GM23338 (cell line): ENCODE measurements at regions not wholly inside any gene's neighbourhood (a gene's known extent, or its start where the extent isn't known, plus 50 kb on each side); places are given as distances from the start of the nearest gene placed in this dataset.
A peak's percentile ranks its signal among the peaks of the same experiment; 100 is the strongest.

Experiments
- ATAC-seq: fragments of 200-7000 bp; cut with Tn5 transposase; 3 replicates; pipeline ENCODE4 v1.9.1; 2020
- DNase-seq: peaks from one replicate; pipeline ENCODE4 v3.0.0-alpha.2; 2015; ENCODE audit warnings: low spot score
- H2AFZ ChIP-seq: fragments of 200-600 bp; sonication (generic); 2 replicates; pipeline ENCODE4 v1.8.0; 2016; ENCODE audit warnings: antibody characterized with exemption, mild to moderate bottlenecking, moderate library complexity
- H3F3A ChIP-seq: fragments of 200-600 bp; sonication (generic); replicated peaks from 2 replicates; pipeline ENCODE4 v1.8.0; 2017; ENCODE audit warnings: antibody characterized with exemption, mixed run types, low read depth
- H3K27ac ChIP-seq: fragments of 200-600 bp; sonication (generic); 2 replicates; pipeline ENCODE4 v1.6.1; 2016; ENCODE audit warnings: low read depth
- H3K27me3 ChIP-seq: fragments of 200-600 bp; sonication (generic); 2 replicates; pipeline ENCODE4 v1.8.0; 2016; ENCODE audit warnings: mild to moderate bottlenecking, mixed run types, moderate library complexity; ENCODE audit not compliant: insufficient read depth
- H3K36me3 ChIP-seq: fragments of 200-600 bp; sonication (generic); 2 replicates; pipeline ENCODE4 v1.8.0; 2016; ENCODE audit warnings: mild to moderate bottlenecking; ENCODE audit not compliant: insufficient read depth
- H3K4me1 ChIP-seq: fragments of 200-600 bp; sonication (generic); 2 replicates; pipeline ENCODE4 v1.8.0; 2016; ENCODE audit warnings: mild to moderate bottlenecking, moderate library complexity; ENCODE audit not compliant: insufficient read depth
- H3K4me2 ChIP-seq: fragments of 200-600 bp; sonication (generic); 2 replicates; pipeline ENCODE4 v1.7.1; 2017; ENCODE audit warnings: mixed run types
- H3K4me3 ChIP-seq: fragments of 200-600 bp; sonication (generic); 2 replicates; pipeline ENCODE4 v1.6.1; 2016; ENCODE audit warnings: mixed run types
- H3K79me2 ChIP-seq: fragments of 200-600 bp; sonication (generic); replicated peaks from 2 replicates; pipeline ENCODE4 v1.8.0; 2017; ENCODE audit warnings: mild to moderate bottlenecking; ENCODE audit not compliant: insufficient read depth
- H3K9me2 ChIP-seq: fragments of 200-600 bp; sonication (generic); 2 replicates; pipeline ENCODE4 v1.8.0; 2017; ENCODE audit not compliant: insufficient read depth
- H4K20me1 ChIP-seq: fragments of 200-600 bp; sonication (generic); replicated peaks from 2 replicates; pipeline ENCODE4 v1.8.0; 2017; ENCODE audit warnings: mild to moderate bottlenecking; ENCODE audit not compliant: insufficient read depth
- H3K27ac Mint-ChIP-seq: 2 replicates; pipeline ENCODE4 v1.8.0; 2020; ENCODE audit warnings: inconsistent platforms, mild to moderate bottlenecking, moderate library complexity, mixed read lengths
- H3K27me3 Mint-ChIP-seq: 3 replicates; pipeline ENCODE4 v1.8.0; 2022; ENCODE audit warnings: low read depth, mild to moderate bottlenecking, moderate library complexity, mixed read lengths, inconsistent platforms; ENCODE audit not compliant: insufficient read depth, poor library complexity
- H3K36me3 Mint-ChIP-seq: 3 replicates; pipeline ENCODE4 v1.8.0; 2021; ENCODE audit warnings: low read depth, mild to moderate bottlenecking, inconsistent platforms, moderate library complexity, mixed read lengths
- H3K4me1 Mint-ChIP-seq: 3 replicates; pipeline ENCODE4 v1.8.0; 2020; ENCODE audit warnings: mild to moderate bottlenecking, inconsistent platforms, mixed read lengths
- H3K4me3 Mint-ChIP-seq: 3 replicates; pipeline ENCODE4 v1.8.0; 2021; ENCODE audit warnings: moderate library complexity, mild to moderate bottlenecking, inconsistent platforms, mixed read lengths
- H3K9me3 Mint-ChIP-seq: 3 replicates; pipeline ENCODE4 v1.8.0; 2020; ENCODE audit warnings: moderate library complexity, mild to moderate bottlenecking, inconsistent platforms, mixed read lengths
- CTCF ChIP-seq, 2 experiments: fragments of 200-600 bp in 1 of 2; sonication (generic) in 1 of 2; conservative IDR thresholded peaks; 2 replicates each; pipeline versions ENCODE4 v1.5.1 to v1.6.1; 2016 to 2017; ENCODE audit warnings: antibody characterized with exemption in 2 of 2, low read depth in 2 of 2, mild to moderate bottlenecking in 2 of 2, moderate library complexity in 1 of 2
- EZH2 ChIP-seq: fragments of 200-600 bp; sonication (generic); IDR thresholded peaks from one replicate; pipeline ENCODE4 v1.8.0; 2017; ENCODE audit warnings: antibody characterized with exemption, mild to moderate bottlenecking, low read depth; ENCODE audit not compliant: unreplicated experiment
- EZH2phosphoT487 ChIP-seq: fragments of 200-600 bp; sonication (generic); IDR thresholded peaks from one replicate; pipeline ENCODE4 v1.8.1; 2018; ENCODE audit warnings: antibody characterized with exemption; ENCODE audit not compliant: unreplicated experiment
- JUNB ChIP-seq: IDR thresholded peaks from one replicate; pipeline ENCODE4 v1.6.1; 2016; ENCODE audit warnings: antibody characterized with exemption; ENCODE audit not compliant: unreplicated experiment
- NANOG ChIP-seq: IDR thresholded peaks from 2 replicates; pipeline ENCODE4 v1.6.1; 2016; ENCODE audit warnings: antibody characterized with exemption, borderline replicate concordance
- POLR2AphosphoS5 ChIP-seq: IDR thresholded peaks from 2 replicates; pipeline ENCODE4 v1.6.1; 2016; ENCODE audit warnings: antibody characterized with exemption, low read depth
- STAT1 ChIP-seq: IDR thresholded peaks from one replicate; pipeline ENCODE4 v1.6.1; 2016; ENCODE audit warnings: antibody characterized with exemption; ENCODE audit not compliant: unreplicated experiment
- ZNF114 ChIP-seq: fragments of 250-450 bp; sonication (Bioruptor Pico); IDR thresholded peaks from 2 replicates; pipeline ENCODE4 v1.5.0; 2020; ENCODE audit warnings: mild to moderate bottlenecking, moderate library complexity

GRCh38 chr3:137131081-137131480 is 173.3 kb downstream of the IL20RB start (continued):
- TF ChIP-seq POLR2AphosphoS5 = no peak
- TF ChIP-seq EZH2phosphoT487 = no peak
- no peak for TF ChIP-seq NANOG

GRCh38 chr3:137134431-137134830 is 176.6 kb downstream of the IL20RB start:
- no peak for TF ChIP-seq JUNB
- no peak for TF ChIP-seq EZH2
- TF ChIP-seq POLR2AphosphoS5 = no peak
- no peak for TF ChIP-seq CTCF (conservative IDR thresholded peaks at IDR 0.05; ENCODE audit: low read depth in 2 of 2)
- H3K9me2 ChIP-seq = peaks cover 24% of the 10 kb centered on the region
- Mint-ChIP-seq H3K36me3 (no peaks in the 10 kb centered on the region), H3K27ac (no peak overlapping the region), H3K9me3 (no peaks in the 10 kb centered on the region; the same call in 2 of the 3 replicates), H3K4me3 (no peak overlapping the region), H3K4me1 (peaks cover 25% of the 10 kb centered on the region), H3K27me3 (peaks cover 3% of the 10 kb centered on the region)
- DNase-seq = no peak
- no peak overlapping the region for H3K4me2 ChIP-seq
- no peaks in the 10 kb centered on the region for H3K27me3 ChIP-seq
- peaks cover 6% of the 10 kb centered on the region; the same call in 1 of the 2 replicates for H3K4me1 ChIP-seq
- H3K79me2 ChIP-seq = no peaks in the 10 kb centered on the region
- no peak overlapping the region for H3K27ac ChIP-seq
- H3K36me3 ChIP-seq = no peaks in the 10 kb centered on the region
- H2AFZ ChIP-seq = peak overlapping the region; percentile 57; the same call in 1 of the 2 replicates
- H4K20me1 ChIP-seq = no peaks in the 10 kb centered on the region
- no peak overlapping the region for H3K4me3 ChIP-seq
- H3F3A ChIP-seq = no peaks in the 10 kb centered on the region
- no peak for ATAC-seq

- peak; percentile 55 for ATAC-seq
- no peaks in the 10 kb centered on the region for H3K36me3 Mint-ChIP-seq
- TF ChIP-seq NANOG (no peak), ZNF114 (CRISPR knock-in tag) (no peak), STAT1 (no peak)
- no peaks in the 10 kb centered on the region for H3K27me3 ChIP-seq
- H3K4me3 Mint-ChIP-seq = no peak overlapping the region
- H3K27ac ChIP-seq = no peak overlapping the region
- H3K4me1 ChIP-seq = no peaks in the 10 kb centered on the region; the same call in 1 of the 2 replicates
- H4K20me1 ChIP-seq = no peaks in the 10 kb centered on the region
- no peak overlapping the region for H3K27ac Mint-ChIP-seq
- DNase-seq = no peak
- H3K27me3 Mint-ChIP-seq = no peaks in the 10 kb centered on the region
- no peaks in the 10 kb centered on the region for H3K9me2 ChIP-seq
- no peak overlapping the region for H3K4me3 ChIP-seq
- no peaks in the 10 kb centered on the region for H3K79me2 ChIP-seq
- H3K9me3 Mint-ChIP-seq = no peaks in the 10 kb centered on the region
- H3K4me2 ChIP-seq = no peak overlapping the region
- peak overlapping the region; percentile 81 for H2AFZ ChIP-seq
- peaks cover 21% of the 10 kb centered on the region for H3K4me1 Mint-ChIP-seq
- H3F3A ChIP-seq = no peaks in the 10 kb centered on the region
- no peaks in the 10 kb centered on the region for H3K36me3 ChIP-seq
Observed at GRCh38 chr3:137148406-137148805, 190.6 kb downstream of the IL20RB start.
